Stimulated activated CD4-positive, alpha-beta T cell treated with anti-CD3 and anti-CD28 coated beads, Interleukin-4, amount 100 ng/mL, for 24 hours (primary cell): ENCODE measurements at regions not wholly inside any gene's neighbourhood (a gene's known extent, or its start where the extent isn't known, plus 50 kb on each side); places are given as distances from the start of the nearest gene placed in this dataset.
"Not testable (repeated sequence)": the region's sequence is repeated elsewhere in the genome, so short reads cannot be mapped to it uniquely, and the experiment has no call there.

Source experiments
- DNase-seq: peaks from one replicate; pipeline ENCODE4 v3.0.0-alpha.2; 2020

DNA sequence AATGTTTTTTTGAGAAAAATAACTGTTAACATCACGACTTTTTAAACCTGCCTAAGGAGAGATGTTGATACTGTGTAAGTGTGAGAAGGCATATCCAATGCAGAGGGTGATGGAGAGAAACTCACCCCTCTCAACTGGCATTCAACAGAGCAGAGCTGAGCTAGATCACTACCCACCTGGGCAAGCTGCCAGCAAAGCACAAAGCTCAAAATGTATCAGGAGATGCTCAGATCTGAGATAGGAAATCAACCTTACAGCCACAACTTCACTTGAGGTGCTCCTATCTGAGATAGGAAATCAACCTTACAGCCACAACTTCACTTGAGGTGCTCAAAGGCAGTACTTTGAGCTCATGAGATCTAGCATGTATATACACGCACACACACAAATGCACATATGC, 151.5 kb upstream of the PDE1C start:
- no peak for DNase-seq

DNA sequence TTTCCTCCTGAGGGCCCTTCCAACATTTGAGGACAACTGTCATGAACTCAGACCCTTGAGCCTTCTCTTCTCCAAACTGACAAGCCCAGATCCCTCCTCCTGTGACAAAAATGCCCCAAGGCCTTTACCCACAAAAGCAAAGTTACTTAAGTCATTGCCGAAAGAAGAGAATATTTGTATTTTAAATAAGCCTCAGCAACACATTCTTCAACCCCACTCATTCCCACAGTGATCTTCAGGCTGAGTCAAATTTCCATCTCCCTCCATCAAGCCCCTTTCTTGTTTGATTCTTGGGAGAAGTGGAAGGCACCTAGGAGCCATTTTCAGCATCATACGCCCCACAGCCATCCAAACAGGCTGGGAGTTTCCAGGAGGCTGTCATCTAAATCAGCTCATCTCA, 150.8 kb upstream of the PDE1C start:
- no peak for DNase-seq

DNA sequence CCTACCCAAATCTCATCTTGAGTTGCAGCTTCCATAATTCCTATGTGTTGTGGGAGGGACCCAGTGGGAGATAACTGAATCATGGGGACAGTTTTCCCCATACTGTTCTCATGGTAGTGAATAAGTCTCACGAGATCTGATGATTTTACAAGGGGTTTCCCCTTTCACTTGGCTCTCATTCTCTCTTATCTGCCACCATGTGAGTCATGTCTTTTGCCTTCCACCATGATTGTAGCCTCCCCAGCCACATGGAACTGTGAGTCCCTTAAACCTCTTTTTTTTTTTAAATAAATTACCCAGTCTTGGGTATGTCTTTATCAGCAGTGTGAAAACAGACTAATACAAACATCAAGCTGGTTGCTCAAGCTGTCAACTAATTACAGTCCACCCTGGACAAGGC, 149.6 kb upstream of the PDE1C start:
- DNase-seq: not testable (repeated sequence)

DNA sequence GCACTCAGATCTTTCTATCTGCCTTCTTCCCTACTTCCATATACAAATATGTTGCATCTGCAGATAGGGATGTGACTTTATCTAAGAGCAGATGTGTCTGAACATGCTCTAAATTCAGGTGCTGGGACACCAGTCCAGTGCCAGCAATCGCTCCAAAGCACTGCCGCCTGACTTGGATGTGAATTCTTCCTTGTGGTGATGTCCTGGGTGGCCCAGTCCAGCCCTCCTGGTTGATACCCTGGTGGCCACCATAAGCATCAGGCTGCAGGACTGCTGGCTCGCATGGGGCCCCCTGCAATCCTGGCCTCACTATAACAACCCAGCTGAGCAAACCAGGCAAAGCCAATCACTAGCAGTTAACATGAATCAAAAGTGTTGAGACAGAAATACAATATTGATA, 149.2 kb upstream of the PDE1C start:
- DNase-seq: no peak

DNA sequence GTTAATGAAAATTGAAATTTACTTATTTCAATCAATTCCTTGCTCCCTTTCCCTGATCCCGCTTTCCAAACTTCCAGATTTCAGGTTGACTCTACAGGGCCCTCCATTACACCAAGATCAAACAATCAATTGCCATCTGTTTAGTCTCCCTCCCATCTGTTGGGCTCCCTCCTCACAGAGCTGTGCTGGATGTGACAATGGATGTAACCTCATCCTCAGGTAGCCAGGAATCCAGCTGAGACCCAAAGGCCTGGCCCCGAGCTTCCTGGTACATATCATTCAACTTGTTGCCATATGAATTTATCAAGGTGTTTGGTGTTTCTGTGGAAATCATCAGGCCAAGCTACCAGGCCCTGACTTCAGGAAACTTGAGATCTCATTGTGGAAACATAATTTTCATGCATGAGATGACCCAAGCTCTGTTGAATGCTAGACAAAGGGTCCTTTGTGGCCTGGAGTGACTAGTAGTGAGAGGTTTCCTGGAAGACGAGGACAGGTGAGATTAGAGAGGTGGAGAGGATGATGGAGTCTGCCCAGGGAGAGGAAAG, 148.6 kb upstream of the PDE1C start:
- DNase-seq: no peak

DNA sequence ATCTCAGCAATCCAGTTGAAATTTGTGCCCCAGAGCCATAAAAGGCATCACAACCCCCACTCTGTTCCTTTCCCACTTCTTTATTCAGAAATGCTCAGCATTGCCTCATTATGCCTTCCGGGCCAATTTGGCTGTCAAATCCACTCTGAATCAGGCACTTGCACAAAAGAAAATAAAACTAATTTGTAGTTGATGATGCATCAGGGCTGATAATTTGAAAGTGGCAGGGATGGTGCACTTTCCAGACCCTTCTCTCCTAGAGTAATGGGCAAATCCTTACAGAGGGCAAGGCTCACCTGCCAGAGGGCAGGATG, 147.9 kb upstream of the PDE1C start:
- DNase-seq: no peak

DNA sequence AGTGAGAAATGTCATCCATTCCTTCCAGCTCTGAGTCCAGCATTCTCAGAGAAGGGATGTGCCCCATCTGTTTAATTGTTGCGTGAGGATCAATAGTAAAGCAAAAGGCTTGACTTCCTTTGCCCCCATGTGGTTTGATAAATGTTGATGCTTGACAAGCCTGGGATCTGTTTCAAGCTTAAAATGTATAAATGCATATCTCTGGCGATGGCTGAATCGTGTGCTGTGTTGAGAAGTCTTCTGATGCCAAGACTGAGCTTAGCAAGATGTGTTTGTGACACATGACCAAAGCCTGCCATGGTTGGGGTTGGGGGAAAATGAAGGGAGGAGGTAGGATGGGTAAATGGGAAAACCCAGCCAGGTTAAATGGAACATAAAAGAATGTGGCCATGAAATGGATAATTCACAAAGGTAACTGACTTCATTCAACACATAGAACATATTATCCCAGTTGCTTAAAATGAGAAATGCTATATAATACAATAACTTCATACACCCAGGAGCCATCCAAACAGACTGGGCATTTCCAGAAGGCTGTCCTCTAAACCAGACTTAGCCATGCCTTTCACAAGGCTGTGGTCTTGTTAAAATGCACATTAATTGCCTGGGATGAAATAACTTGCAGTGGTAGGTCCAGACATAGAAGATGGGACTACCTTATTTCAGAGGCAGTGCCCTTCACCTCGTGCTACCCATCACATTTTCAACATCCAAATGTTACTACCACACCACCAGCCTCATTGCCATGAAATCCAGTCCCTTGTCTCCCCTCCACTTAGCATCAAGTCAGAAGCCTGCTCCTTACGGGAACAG, 147.3 kb upstream of the PDE1C start:
- DNase-seq: no peak

DNA sequence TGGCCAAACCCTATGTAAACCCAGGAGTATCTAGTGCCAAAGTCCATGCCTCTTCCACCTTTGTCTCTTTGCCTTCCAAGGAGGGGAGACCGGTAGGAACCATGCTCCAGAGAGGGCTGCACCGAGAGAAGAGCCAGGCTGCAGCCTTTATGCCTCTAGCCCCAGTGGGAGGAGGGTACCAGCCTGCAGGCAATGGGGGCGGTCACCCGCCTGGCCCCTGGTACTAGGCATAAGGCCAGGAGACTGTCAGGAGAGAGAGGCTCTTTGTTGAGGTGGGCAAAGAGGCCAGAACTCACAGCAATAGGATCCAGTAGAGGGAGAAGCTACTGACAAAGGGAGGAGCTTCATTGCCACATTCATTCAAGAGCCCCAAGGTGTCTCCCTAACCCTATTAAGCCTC, 146.6 kb upstream of the PDE1C start:
- no peak for DNase-seq

DNA sequence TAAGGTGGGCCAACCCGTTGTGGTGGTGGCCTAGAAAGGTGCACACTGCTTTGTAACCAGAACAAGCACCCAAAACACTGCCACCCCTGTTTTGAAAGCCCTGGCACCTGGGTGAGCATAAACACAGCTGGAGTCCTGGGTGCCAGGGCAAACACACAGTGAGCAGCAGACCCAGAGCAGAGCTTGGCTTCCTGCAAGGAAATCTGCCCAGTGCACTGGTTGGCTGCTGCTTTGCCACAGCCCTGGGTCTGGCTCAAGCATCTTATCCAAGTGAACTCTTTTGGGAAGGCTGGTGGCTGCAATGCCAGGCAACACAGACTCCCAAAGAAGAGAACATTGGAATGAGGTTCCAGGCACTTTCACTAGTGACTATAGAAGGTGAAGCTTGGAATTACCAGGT, 145.5 kb upstream of the PDE1C start:
- DNase-seq: no peak

DNA sequence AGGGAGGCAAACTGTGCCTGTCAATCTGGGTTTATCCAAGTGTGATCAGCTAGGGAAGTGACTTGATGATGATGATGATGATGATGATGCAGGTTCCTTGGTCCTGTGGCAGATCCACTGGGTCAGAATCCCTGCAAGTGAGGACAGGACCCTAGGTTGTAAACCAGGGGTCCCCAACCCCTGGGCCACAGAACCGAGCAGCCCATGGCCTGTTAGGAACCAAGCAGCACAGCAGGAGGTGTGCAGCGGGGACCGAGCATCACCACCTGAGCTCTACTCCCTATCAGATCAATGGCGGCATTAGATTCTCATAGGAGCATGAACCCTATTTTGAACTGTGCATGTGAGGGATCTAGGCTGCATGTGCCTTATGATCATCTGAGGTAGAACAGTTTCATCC, 144.7 kb upstream of the PDE1C start:
- no peak for DNase-seq

DNA sequence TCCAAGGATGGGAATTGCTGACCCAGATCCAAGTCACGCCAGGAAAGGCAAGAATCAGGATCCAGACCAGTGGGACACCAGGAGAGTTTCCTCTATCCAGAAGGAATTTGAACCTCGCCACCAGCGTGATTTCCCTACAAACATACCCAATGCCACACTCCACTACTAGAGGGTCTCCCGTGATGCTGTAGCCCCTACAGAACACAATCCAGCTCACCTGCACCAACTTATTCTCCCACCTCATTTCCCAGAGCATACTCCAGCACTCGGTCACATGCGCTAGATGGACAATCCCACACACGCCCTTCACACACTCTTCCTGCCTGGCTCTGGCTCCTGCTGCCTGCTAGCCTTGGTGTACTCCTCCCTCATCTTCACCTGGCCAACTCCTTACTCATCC, 142.1 kb upstream of the PDE1C start:
- no peak for DNase-seq

DNA sequence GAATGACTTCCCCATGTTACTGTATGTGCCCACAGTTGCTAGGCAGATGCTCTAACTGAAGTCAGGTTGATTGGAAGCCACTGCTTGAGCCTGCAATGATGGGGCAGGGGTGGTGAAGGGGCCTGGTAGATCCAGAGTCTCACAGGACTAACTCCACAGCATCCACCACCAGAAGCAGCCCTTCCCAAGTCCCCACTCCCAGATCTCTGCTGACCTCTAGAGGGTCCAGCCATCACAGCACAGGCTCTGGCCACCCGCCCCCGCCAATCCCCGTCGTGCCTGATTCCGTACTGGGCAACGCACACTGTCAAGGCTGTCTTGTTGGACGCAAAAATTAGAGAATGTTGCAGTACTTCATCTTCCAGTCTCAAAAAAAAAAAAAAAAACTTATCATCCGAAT, 136.8 kb upstream of the PDE1C start:
- no peak for DNase-seq

DNA sequence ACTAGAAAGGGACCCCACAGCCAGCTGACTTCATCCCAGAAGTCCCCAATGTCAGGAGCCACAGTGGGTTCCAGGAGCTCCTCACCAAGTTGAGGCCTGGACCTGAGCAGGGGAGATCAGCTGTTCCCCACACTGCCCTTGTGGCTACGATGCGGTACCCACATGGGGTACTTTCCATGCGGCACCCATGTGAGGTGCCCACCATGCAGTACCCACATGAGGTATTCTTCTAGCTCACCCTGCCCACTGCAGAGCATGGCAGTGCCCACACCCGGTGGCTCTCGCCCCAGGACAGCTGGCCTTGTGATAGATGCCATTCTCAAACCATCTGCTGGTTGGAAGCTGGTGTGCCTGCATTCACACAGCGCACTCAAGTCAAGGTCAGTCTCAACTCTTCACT, 136.3 kb upstream of the PDE1C start:
- DNase-seq: no peak

DNA sequence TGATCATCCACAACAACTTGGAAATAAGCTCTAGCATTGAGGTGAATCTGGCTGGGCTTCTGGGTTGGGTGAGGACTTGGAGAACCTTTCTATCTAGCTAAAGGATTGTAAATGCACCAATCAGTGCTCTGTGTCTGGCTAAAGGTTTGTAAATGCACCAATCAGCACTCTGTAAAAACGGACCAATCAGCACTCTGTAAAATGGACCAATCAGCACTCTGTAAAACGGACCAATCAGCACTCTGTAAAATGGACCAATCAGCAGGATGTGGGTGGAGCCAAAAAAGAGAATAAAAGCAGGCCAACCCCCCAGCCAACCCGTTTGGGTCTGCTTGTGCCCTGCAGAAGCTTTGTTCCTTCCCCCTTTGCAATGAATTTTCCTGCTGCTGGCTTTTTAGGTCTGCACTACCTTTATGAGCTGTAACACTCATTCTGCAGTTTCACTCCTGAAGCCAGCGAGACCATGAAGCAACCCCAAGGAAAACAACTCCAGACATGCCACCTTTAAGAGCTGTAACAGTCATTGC, 135.2 kb upstream of the PDE1C start:
- not testable (repeated sequence) for DNase-seq

DNA sequence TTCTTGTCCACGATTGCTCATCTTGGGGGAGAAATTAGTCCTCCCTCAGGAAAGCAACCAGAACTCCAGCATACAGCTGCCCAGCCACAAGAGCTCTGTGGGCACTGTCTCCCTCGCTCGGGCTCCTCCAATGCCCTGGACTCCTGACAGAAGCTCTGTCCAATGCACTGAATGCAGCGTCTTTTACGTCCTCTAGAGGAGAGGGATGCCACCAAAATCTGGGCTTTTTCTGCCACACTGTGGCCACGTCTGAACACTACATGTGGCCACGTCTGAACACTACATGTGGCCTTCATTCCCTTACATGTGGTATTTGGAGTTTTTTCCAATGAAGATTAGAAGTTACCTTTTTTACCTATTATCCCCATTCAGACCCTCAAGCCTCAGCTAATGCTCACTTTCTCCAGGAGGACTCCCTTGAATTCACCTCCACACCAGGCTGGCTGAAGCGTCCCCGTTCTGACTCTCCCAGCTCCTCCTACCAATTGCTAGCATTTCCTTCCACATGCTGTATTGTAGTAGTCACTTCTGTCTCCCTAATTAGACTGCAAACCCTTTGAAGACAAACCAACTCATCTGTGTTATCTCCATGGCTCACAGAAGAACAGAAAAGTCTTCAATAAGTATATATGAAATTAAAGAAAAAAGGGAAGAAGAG, 134.3 kb upstream of the PDE1C start:
- DNase-seq: no peak

DNA sequence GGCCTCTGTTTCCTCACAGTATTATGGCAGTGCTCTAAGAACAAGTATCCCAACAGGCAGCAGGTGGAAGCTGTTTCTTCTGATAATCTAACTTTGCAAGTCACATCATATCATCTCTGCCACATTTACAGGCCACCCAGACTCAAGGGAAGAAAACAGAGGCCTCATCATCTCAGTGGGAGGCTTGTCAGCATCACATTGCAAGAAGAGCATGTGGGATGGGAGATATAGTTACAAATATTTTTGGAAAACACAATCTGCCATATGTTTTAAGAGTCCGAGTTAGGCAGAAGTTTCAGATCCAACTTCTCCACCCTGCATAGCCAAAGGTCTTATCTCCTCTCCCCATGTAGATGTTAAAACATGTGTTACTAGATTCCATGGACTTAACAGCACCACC, 130.4 kb upstream of the PDE1C start:
- no peak for DNase-seq

DNA sequence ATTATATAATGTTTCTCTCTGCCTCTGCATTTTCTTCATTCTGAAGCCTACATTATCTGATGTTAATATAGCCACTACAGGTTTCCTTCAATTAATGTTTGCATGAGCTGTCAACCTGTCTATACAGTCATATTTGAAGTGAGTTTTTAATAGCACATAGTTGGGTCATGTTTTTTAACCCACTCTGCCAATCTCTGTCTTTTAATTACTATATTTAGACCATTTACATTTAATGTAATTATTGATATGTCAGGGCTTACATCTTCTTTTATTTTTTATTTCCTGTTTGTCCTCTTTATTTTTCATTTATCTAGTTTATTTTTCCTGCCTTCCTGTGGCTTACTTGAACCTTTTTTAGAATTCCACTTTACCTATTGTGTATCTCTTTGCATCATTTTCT, 124.3 kb upstream of the PDE1C start:
- no peak for DNase-seq

DNA sequence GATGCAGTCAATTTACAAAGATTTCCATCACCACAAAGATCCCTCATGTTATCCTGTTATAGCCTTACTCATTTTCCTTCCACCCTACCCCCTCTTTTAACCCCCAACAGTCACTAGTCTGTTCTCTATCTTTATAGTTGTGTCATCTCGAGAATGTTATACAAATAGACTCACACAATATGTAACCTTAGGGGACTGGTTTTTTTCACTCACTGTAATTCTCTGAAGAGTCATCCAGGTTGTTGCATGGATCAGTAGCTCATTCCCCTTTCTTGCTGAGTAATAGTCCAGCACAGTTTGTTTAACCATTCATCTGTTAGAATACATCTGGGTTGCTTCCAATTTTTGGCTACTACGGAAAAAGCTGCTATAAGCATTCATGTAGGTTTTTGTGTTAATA, 121.1 kb upstream of the PDE1C start:
- no peak for DNase-seq

DNA sequence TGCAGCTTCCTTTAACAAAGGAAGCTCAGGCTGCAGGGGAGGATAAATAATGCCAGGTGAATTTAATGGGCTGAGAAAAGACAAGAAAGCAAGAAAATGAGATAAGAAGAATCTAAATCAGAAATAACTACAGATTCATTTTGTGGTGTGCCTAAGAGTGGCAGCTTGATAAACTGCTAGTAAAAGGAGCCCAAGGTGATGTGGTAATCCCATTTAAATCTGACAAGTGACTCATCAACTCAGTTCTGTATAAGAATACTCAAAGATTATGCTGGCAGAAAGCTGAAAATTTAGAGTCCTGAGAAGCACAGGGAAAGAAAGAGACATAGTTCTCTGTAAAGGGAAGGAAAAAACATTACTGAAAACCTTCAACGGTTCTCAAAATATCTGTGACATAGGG, 109.4 kb upstream of the PDE1C start:
- DNase-seq: no peak

DNA sequence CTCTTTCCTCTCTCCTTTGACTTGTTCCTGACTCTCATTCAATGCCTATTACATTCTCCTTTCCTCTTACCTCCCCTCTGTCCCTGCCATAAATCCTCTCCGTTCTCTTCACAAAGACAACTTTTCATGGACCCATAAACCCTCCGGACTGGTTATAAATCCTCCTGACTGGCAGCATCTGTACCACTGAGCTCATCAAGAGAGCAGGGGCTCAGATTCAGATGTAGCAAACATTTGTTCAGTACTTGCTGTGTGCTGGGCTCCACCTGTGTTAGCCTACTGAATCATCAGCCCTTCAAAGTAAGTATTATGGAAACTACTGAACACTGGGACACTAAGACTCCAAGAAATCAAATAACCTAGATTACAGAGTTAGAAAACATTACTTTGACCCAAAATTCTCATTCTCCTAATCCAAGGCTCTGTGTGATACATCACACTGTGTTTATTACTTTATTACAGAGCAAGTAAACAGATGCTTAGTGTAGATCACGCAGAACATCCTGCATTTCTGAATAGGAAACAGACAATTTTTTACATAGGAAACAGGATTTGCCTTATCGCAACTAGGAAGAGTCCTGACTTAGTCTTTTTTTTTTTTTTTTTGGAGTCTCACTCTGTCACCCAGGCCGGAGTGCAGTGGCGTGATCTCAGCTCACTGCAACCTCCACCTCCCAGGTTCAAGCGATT, 108.6 kb upstream of the PDE1C start:
- no peak for DNase-seq

DNA sequence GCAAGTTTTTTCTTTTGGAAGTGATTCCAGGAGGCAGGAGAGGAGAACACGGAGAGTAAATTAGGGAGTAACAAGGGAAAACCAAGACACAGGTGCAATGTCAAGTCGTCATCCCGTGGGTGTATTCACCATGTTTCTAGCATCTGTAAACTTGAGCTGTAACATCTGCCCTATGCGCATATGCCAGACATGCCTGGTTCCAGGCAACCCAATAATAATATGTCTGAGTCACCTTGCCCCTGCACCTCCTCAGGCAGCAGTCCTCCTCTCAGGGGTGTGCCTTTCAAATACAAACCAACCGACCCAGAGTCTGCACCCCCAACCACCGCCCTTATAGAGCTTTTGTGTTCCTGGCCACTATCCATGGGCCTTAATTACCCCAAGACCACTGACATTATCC, 107.0 kb upstream of the PDE1C start:
- DNase-seq: no peak

DNA sequence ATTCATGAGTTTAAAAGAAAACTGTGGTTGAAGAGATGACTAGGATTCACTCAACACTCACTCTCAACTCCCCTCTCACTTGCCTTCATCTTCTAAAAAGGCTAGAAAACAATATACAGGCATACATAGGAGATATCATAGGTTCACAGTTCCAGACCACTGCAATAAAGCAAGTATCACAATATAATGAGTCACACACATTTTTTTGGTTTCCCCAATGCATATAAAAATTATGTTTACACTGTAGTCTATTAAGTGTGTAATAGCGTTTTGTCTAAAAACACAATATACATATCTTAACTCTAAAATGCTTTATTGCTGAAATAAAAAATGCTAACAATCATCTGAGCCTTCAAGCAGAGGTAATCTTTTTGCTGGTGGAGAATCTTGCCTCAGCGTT, 104.9 kb upstream of the PDE1C start:
- DNase-seq: no peak

DNA sequence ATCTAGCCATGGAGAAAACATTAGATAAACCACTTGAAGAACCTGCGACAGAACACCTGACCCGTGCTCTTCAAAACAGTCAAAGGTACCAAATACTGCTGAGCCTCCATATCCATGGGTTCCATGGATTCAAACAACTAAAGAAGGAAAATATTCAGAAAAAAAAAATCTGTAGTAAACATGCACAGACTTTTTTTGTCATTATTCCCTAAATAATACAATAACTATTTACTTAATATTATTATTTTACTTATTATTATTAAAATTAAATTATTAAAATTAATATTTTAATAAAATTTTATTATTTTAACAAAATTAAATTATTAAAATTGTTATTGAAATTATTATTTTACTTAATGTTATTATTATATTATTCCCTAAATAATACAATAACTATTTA, 101.0 kb upstream of the PDE1C start:
- no peak for DNase-seq

DNA sequence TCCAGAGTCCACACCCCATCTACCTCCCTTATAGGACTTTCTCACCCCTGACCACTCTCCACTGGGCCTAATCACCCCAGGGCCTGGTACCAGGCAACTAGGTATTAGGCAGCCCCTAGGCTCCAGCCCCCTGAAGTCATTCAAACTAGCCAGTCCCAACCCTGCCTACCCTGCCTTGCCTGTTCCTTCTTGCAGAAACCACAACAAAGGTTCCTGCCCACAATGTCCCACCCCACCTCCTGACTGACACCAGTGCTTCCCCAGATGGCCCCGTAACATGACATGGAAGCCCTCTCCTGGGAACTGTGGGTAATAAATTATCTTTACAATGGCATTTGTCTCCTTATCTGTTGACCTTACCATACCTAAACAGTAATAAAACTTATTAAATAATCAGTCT, 100.6 kb upstream of the PDE1C start:
- DNase-seq: no peak
